Activated T-helper 1 cell treated with anti-CD3 and anti-CD28 coated beads, Interleukin-12 subunit alpha, Interleukin-12 subunit beta, Interleukin-2, Interleukin-4 antibody, amounts not matched to agents 30 ng/mL and 10 ng/mL and 1 ng/mL, durations not matched to agents 14 hours and 24 hours and 36 hours (primary cell): ENCODE measurements at regions not wholly inside any gene's neighbourhood (a gene's known extent, or its start where the extent isn't known, plus 50 kb on each side); places are given as distances from the start of the nearest gene placed in this dataset.
"Not testable (repeated sequence)": the region's sequence is repeated elsewhere in the genome, so short reads cannot be mapped to it uniquely, and the experiment has no call there.

Experiments
- DNase-seq: peaks from one replicate; pipeline ENCODE4 v3.0.0; 2021; ENCODE audit warnings: low spot score
- H3K27ac Mint-ChIP-seq: one replicate; pipeline ENCODE4 v1.8.0; 2021; ENCODE audit warnings: mild to moderate bottlenecking, mixed read lengths
- H3K27me3 Mint-ChIP-seq: one replicate; pipeline ENCODE4 v1.8.0; 2022; ENCODE audit warnings: mild to moderate bottlenecking, moderate library complexity, mixed read lengths; ENCODE audit not compliant: insufficient read depth
- H3K36me3 Mint-ChIP-seq: one replicate; pipeline ENCODE4 v1.8.0; 2021; ENCODE audit warnings: low read depth, mixed read lengths
- H3K4me1 Mint-ChIP-seq: one replicate; pipeline ENCODE4 v1.8.0; 2021; ENCODE audit warnings: low read depth, mixed read lengths
- H3K4me3 Mint-ChIP-seq: one replicate; pipeline ENCODE4 v1.8.0; 2021; ENCODE audit warnings: mild to moderate bottlenecking, moderate library complexity, mixed read lengths
- H3K9me3 Mint-ChIP-seq: one replicate; pipeline ENCODE4 v1.8.0; 2021; ENCODE audit warnings: mixed read lengths
- intact Hi-C: fragments of 100-400 bp; cut with micrococcal nuclease; formaldehyde crosslinking; loops from one replicate; pipeline ENCODE4 v1.15.1; 2024

DNA sequence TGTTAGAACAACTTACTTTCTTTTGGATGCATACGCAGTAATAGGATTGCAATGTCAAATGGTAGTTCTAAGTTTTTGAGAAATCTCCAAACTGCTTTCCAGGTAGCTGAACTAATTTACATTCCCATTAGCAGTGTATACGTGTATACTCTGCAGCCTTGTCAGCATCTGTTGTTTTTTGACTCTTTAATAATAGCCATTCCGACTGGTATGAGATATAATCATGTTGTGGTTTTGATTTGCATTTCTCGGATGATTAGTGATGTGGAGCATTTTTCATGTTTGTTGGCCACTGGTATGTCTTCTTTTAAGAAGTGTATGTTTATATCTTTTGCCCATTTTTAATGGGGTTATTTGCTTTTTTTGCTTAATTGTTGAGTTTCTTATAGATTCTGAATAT, 76.9 kb upstream of the HNRNPA1L2 start:
- intact Hi-C loops, H3K27me3 Mint-ChIP-seq: not testable (repeated sequence)

DNA sequence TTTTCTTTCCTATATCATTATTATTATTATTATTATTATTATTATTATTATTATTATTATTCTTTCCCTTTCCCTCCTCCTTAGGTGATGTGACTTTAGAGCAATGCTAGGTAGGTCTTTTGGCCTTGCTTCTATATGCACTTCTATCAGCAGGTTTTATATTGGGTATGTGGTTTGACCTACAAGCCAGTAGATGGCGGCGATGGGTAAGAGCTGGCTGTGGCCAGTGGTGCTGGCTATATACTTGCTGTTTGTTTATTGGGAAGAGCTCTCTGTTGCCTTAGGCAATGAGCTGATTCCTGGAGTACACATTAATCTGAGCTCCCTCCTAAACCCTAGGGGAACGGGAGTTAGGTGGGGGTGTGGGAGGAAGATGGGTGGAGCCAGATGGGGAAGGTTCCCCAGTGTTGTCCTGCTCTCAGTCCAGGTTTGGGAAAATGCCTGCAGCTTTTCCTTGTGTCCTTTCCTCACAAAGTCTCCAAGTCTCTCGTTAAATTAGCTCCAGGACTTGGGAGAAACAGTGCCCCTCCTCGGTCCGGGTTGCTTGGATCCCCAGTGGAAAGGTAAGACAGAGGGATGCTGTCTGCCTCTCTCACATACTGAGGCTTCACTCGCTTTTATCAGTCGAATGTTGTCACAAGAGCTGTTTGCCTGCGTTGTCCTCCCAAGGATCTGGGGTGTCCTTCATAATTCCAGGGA, 72.2 kb upstream of the HNRNPA1L2 start:
- DNase-seq: peak; percentile 6
- H3K4me1 Mint-ChIP-seq, H3K9me3 Mint-ChIP-seq, H3K36me3 Mint-ChIP-seq, intact Hi-C loops, H3K27me3 Mint-ChIP-seq, H3K27ac Mint-ChIP-seq, H3K4me3 Mint-ChIP-seq: not testable (repeated sequence)

More for the DNA sequence above, 76.9 kb upstream of the HNRNPA1L2 start:
- not testable (repeated sequence) for H3K27ac Mint-ChIP-seq, H3K9me3 Mint-ChIP-seq, H3K36me3 Mint-ChIP-seq, DNase-seq, H3K4me1 Mint-ChIP-seq, H3K4me3 Mint-ChIP-seq

DNA sequence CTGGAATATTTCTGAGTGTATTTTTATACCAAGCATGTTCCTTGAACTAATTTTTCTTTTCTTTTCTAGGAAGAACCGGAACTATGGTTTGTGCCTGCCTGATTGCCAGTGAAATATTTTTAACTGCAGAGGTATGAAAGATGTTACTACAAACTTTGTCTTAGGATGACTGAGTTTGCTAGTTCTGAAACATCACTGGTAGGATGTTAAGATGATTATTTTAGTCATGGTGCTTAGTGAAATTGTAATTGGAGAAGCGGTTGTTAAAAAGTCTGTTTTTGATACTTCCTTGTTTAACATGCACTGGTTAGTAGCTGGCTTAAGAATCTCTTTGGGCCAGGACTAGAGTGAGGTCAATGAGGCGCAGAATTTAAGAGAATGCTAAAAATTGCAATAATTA, 71.1 kb upstream of the HNRNPA1L2 start:
- H3K4me3 Mint-ChIP-seq, H3K27ac Mint-ChIP-seq, H3K4me1 Mint-ChIP-seq, H3K27me3 Mint-ChIP-seq, H3K36me3 Mint-ChIP-seq, H3K9me3 Mint-ChIP-seq, DNase-seq, intact Hi-C loops: not testable (repeated sequence)

DNA sequence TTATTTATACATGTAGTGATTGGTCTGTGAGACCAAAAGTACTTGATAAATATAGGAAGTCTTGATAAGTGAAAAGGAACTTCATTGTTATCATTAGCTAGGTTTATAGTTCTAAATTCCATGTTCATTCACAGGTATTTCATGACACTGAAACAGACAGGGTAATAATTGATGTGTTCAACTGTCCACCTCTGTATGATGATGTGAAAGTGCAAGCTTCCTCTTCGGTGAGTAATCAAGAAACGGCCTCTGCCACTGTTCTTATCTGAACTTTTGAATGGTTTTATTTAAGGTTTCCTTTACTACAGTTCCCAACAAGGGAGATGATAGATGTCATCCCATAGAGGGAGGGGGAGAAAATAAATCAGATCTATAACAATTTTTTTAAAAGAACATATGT, 59.3 kb upstream of the HNRNPA1L2 start:
- intact Hi-C loops, H3K4me3 Mint-ChIP-seq, H3K9me3 Mint-ChIP-seq, H3K27ac Mint-ChIP-seq, H3K4me1 Mint-ChIP-seq, H3K36me3 Mint-ChIP-seq, DNase-seq: not testable (repeated sequence)
- peaks cover 16% of the 10 kb centered on the region for H3K27me3 Mint-ChIP-seq
